T1000 (cell line): ENCODE measurements at regions not wholly inside any gene's neighbourhood (a gene's known extent, or its start where the extent isn't known, plus 50 kb on each side); places are given as distances from the start of the nearest gene placed in this dataset.

ENCODE experiments used
- DNase-seq: peaks from one replicate; lab custom pipeline; 2025; ENCODE audit warnings: mixed read lengths; lab: John Stamatoyannopoulos, UW

DNA sequence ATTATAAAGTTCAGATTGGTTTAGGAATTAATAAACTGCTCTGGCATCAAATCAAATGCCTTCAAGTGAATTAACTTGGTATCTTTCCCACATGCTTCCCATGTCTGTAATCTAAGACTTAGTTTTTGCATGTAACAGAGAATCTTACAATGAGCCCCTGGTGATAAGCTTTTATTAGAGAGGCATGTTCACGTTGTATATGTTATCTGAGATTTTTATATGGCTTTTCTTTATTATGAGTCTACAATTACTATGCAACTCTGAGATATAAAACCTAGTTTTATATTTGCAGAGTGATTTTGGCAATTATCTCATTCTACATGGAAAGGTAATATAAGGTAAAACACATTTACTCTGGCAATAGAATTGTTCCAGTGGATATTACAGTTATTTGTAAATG is 1578.4 kb upstream of the IGFBP7 start:
- no peak for DNase-seq

DNA sequence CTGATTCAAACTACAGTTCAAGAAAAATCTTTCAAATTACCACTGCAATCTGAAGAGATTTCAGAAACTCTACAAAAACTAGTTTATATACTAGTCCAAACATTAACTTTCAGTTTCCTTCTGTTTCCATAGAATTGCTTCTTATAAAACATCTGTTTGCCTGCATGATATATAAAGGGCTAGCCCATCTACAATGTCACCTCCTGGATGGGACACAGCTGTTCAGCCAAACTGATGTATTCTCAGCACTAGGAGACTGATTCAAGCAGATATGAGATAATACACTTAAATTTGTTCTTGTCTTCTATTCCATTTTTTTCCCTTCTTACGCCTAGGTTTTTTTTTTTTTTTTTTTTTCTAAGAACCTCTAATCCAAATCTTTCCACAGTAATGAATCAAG is 1569.7 kb upstream of the IGFBP7 start:
- DNase-seq: no peak

DNA sequence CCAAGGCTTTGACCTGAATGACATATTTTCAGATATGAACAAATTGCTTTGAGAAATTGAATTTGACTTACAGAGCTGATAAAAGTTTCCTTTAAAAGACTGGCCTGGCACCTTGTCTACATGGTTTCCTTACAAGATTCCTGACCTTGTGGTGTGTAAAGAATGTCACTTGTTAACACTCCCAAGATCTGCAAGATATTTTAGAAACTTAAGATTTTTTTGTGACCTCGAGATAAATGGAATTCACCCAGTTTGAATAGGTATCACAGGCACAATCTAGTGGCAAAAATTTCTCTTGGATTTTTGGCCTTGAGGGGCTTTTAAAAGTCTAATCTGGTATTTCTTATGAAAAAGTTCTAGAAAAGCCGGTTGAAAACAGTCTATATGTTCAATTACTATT is 1568.9 kb upstream of the IGFBP7 start:
- no peak for DNase-seq

DNA sequence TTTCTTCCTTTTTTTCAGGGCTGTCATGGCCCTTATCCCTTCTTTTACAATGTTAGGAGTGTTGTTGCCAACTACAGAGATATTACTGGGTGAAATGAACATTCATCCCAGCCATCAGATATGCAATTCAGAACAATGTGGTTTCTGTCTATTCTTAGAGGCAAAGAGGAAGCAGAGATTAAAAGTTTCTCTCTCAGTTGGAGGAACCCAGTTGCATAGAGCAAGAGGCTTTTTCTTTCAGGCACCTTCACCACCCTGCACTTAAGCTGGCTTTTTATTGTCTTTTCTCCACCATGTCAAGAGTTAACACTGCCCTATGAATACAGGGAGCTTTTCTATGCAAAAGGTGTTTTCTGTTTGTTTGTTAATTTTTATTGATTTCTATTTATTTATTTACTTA is 1559.6 kb upstream of the IGFBP7 start:
- no peak for DNase-seq

DNA sequence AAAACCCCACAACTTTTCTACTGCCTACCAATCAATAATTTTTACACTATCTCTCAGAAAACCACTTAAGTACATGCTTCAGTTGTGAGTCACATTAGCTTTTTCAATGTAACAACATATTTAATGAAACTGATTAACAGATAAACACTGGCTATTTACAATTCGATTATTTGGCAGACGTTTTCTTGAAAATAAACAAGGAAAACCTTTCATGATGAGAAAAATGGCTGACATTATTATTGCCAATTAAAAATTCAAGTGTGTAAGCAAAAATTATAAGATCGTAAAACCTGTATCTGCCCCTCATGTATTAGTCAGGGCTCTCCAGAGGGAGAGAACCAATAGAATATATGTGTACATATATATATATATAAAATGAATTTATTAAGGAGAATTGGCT is 1555.5 kb upstream of the IGFBP7 start:
- no peak for DNase-seq

DNA sequence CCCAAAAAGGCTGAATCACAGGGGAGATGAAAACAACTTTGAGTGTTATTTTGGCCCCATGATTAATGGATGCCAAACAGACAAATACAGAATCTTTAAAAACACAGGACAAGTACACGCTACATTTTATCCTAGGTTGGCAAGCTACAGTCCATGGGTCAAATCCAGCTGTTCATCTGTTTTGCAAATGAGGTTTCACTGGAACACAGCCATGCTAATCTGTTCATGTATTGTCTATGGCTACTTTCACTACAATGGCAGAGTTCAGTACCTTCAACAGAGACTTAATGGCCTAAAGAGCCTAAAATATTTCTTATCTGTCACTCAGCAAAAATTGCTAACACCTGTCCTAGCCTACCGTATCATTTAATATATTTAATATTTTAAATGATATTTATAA is 1548.5 kb upstream of the IGFBP7 start:
- no peak for DNase-seq

DNA sequence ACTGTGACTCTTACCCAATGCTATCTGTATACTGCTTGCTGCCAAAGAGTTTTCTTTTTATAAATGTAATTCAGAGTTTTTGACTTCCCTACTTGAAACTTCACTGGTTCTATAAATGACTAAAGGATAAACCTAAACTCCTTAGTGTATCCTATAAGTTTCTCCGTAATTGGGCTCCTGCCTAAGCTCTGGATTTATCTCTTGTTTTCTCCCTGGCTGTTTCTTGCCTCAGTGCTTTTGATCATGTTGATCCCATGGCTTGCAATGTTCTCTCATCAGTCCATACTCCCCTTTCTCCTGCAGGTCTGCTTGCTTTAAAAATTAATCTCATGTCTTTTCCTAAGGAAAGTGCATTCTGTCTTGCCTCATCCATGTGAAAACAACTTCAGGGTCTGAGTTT is 1543.1 kb upstream of the IGFBP7 start:
- DNase-seq: no peak

DNA sequence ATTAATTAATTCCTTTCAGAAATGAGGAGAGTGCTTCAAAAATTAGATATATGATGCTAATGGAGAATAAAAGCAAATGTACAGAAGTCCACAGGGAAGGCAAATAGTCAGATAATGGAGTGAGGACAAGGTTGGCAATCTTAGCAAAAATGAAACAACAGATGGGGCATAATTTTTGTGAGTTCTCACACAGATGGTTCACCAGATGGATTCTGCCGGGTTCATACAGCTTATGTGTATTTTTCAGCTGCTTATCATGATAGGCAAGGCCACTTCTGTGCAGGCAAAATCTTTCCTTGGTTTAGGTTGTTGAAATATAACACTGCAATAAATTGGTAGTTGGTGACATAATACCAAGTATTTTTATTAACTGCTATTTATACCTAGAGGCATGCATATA is 1539.0 kb upstream of the IGFBP7 start:
- no peak for DNase-seq

DNA sequence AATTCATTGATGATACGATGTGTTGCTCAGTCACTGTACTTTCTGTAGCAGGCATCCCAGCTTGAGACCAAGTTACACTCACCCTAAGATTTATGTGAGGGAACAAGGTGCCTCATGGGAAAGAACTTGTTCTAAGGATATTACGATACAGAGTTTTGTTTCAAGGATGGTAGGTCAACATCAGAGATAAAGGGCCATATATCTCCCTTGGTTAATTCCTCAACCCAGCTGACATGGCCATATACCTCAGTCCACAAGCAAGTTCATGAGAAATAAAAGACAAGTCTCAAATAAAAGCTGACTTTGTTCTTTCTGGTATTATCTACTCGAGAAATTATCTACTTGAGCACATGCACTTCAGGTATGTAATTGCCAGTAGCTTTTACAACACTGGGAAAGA is 1535.9 kb upstream of the IGFBP7 start:
- no peak for DNase-seq

DNA sequence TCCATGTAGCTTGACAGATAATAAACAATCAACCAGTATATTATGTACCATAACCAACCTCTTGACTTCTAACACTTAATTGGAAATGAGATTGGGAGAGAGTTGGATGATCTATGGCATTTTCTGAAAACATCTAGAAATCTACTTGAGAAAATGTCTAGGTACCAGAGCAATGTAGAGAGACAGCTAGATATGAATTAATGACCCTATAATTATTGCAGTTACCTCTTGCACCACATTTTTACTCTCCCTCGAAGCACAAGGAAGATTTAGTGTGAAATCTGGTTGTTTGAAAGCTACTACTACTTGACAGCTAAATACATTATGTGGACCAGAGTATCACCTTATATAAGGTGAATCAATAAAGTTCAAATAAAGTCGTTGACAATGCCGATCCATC is 1534.4 kb upstream of the IGFBP7 start:
- DNase-seq: no peak

DNA sequence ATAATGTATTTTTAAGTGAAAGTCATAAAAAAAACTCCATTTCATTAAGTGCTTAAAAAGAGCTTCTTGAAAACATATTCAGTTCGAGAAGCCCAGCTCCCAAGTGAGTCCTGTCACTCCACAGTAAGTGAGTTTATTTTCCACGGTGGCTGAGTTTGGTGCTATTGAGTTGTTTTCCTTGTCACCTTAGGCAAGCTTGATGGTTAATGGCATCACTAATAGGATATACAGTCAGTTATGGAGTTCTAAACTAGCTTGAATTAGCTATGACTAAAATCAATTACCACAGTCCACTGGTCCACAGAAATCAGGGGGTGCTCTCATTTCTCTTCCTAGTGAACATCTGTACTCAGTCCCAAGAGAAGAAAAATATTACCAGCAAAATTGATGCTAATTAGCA is 1526.2 kb upstream of the IGFBP7 start:
- DNase-seq: no peak

DNA sequence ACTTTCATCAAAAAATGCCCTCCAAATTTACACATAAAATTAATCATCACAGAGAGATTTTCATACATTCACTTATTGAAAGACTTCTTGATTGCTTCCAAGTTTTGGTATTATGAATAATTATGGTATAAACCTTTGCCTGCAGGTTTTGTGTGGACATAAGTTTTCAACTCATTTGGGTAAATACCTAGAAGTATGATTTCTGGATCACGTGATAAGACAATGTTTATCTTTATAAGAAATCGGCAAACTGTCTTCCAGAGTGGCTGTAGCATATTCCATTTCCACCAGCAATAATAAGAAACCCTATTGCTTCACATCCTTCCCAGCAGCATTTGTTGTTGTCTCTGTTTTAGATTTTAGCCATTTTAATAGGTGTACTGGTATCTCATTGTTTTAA is 1507.0 kb upstream of the IGFBP7 start:
- no peak for DNase-seq

DNA sequence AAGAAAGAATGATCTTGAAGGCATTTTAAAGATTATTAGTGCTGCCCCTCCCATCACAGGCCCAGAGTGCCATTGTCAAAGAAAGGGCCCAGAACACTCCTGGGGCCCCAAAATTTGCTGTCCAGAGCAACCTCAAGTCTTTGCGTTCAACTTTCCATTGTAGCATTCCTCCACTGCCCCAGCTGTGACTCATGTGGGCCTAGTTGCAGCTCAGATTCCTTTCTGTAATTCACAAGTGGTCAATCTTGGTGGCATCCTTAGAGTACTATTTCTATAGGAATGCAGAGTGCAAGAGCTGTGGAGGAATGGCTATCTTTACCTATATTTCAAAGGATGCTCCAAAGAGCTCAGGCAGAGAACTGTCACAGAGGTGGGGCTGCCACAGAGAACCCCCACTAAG is 1500.8 kb upstream of the IGFBP7 start:
- DNase-seq: no peak

DNA sequence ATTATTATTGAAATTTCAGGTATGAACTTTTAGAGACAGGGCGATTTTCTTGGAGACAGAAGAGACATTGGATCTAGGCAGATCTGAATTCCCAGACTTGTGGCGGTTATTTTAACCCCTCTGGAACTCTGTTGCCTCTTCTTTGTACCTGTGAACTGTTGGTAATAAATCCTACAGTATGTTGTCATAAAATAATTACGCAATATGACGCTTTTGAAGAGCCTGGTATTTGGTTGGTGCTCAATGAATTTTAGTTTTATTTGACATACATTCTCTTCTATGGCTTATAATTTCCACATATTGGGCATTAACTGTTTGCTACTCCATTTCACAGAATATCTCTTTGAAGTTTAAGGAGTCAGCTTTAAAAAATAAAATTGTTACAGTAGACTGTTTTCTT is 1496.1 kb upstream of the IGFBP7 start:
- no peak for DNase-seq

DNA sequence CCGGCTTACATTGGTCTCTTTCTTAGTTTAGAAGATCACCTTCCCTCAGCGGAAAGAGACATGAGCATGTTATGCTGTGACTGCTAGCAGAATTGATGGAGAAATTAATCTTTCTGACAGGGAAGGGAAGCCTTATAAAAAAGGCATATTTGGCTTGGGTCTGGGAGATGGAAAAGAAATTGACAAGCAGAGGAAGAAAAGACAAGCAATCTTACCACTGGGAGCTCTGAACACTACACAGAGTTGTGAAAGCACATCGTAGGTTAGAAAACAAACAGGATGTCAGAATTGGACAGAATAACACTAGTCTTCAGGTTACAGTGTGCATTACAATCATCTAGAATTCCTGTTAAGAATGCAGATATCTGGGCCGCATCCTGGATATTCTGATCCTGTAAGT is 1493.8 kb upstream of the IGFBP7 start:
- no peak for DNase-seq

DNA sequence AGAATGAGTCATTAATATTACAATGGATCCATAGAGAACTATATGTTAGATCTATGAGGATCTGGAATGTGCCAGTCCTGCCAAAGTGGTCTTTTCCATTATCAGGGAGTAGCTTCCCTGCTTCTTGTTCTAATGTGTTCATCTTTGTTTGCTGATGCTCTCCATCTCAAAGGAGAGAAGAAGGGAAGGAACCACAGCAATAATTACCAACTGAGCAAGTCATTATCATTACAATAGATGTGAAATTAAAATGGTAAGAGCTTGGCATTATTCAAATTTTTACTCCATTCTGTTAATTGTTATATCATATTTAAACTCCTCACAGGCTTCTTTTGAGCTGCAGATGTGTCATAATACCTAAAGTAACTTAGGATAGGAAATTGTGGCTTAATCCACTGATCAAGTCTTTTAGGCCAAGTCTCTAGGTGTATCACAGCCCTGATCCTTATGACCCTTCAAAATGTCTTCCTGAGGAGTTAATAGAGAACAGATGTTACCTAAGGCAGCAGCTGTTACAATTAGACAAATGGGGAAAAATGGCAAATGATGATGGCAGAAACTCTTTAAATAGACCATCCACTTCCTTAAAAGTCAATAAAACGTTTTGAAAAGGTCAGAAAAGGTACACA is 1492.7 kb upstream of the IGFBP7 start:
- no peak for DNase-seq

DNA sequence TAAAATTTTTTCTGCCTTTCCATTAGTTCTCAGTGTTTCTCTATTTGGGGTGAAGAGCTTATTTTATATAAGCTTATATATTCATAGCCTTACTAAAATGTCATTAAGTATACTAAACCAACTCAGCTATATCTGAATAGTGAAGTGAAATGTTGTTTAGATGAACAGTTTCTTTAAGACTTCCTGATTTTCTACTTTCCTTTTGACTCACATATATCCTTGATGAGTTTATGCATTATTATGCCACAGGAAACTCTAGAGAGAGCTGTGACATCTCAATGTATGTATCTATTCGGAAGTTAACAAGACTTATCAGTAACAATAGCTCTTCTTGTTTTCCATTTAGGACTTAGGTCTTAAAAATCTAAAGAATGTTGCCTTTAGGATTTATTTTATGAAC is 1491.8 kb upstream of the IGFBP7 start:
- no peak for DNase-seq

DNA sequence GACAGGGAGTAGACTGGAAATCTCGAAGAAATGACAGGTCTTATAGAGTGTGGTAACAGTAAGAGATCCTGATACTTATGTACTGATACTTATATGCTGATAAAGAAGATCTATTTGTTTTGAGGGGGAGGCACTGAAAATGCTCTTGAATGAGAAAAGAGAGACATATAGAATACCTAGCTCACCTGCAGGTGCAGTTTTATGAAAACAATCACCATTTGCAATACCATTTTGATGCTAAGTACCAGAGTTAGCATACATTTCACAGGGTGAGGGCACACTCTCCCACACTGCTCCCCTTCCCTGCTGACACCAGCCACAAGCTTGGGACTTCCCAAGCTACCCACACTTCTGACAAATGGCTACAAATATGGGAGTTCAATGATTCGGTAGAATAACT is 1490.1 kb upstream of the IGFBP7 start:
- no peak for DNase-seq

DNA sequence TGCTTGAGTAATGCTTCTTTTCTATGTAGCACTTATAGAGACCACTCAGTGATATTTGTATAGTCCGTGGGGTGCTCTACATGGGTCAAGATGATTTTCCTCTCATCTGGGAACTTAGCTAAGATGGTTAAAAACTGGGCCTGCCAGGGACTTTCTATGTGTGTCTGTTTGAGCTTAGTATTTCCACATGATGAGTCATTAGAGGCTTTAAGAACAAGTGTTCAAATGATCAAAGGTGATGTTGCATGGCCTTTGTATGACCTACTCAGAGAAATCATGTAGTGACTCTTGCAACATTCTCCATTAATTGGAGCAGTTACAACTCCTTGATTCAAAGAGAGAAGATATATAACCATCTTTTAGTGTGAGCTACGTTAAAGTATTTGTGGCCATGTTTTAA is 1480.5 kb upstream of the IGFBP7 start:
- DNase-seq: no peak

DNA sequence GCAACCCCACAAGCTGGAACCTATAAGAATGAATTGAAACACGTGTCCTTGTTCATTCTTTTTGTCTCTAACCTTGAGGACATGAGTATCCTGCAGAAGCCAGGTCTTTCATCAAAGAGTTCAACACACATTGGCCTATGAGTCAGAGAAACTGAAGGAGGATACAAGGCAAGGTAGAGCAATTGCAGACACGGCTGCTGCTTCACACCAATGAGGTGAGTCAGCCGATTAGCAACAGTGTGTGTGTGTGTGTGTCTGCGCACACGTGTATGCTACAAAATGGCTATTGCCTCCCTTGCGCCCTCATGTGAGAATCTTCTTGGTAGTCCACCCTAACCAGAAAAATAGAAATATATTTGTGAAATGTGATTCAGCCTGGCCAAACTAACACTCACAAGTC is 1477.7 kb upstream of the IGFBP7 start:
- DNase-seq: no peak

DNA sequence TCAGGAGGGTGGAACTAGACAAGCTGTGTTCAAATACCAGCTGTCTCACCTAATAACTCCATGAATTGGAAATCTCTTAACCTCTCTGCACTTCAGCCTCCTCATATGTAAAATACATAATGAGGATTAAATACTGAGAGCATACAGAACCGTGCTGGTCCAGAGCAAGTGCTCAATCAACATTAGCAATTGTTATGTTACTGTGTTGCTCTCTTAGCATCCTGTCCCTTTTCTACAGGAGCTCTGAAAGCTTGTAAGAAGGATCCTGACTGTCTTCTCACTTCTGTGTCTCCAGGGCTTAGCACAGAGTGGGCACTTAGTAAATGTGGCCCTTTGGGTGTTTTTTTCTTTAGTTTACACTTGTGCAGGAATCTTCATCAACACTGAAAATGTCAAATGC is 1456.1 kb upstream of the IGFBP7 start:
- DNase-seq: no peak

DNA sequence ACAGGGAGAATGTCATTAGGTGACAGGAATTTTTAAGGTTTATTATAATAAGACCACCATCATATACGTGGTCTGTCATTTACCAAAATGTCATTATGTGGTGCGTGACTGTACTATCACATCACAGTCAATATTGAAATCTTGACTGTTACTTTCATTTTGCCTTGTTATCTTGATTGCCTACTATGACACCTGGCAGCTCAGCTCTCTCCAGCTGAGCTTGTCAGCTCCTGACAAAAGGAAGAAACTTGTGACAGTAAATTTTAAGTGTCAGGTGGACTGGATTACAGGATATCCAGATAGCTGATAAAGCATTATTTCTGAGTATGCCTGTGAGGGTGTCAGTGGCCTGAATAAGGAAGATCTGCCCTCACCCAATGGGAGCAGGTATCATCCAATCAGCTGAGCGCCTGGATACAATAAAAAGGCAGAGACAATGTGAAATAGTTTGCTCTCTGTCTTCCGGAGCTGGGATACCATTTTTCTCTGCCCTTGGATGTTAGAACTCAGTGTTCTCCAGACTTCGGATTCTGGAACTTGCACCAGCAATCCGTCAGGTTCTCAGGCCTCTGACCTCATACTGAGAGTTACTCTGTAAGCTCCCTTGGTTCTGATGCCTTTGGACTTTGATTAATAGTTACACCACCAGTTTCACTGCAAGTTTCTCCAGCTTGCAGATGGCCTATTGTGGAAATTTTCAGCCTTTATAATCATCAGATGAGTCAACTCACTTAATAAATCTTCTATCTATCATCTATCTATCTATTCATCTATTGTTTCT is 1454.7 kb upstream of the IGFBP7 start:
- DNase-seq: no peak

DNA sequence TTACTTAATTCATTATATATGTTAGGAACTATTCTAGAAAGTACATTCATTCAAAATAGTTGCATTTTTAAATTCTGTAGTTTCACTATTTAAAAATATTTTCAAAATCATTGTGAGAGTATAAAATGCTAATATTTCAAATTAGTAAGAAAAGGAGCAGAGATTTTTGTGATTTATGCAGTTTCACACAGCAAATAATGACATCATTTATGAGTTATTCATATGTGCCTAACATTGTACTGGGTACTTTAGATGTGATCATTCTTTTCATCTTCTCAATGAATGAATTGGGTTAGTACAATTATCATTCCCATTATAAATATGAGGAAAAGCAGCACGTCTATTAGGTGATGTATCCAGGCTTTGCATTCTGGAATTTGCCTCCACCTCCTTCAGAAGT is 1451.0 kb upstream of the IGFBP7 start:
- no peak for DNase-seq

DNA sequence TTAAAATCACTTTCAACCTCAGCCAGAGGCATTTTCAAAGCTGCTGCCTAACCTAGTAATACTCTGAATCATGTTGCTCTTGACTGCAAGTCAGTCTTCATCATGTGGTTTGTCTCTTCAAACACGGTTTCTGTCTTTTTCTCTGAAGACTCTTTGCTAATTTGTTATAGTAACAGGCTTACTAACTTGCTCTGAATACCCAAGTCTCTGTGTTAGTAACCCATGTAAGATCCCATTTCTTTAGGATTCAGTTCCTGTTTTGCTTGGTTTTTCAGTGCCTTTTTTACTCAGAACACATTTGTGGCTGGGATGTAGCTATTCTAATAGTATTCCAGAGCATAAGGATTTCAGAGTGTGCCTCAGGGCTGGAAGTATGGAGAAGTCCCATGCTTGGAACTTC is 1450.6 kb upstream of the IGFBP7 start:
- no peak for DNase-seq
